HG03103 (cell line): ENCODE measurements at regions not wholly inside any gene's neighbourhood (a gene's known extent, or its start where the extent isn't known, plus 50 kb on each side); places are given as distances from the start of the nearest gene placed in this dataset.

Experiments
- ATAC-seq: cut with Tn5 transposase; IDR thresholded peaks from one replicate; pipeline ENCODE4 v1.9.1; 2021; ENCODE audit warnings: low read depth; ENCODE audit not compliant: unreplicated experiment

DNA sequence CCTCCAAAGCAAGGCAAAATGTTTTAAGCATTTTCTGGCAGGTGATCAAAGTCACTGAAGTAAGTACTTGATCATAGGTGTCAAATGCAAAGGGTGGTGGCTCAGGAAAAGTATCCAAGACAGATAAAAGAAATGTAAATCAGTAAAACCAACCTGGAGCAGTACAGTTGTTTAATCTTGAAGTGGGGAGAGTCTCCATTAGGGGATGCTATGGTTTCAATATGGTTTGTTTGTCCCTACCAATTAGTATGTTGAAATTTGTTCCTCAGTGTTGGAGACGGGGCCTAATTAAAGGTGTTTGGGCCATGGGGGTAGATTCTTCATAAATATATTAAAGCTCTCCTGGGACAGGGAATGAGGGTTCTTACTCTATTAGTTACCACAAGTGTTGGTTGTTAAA is 1781.7 kb upstream of the PRR20A start:
- no peak for ATAC-seq

DNA sequence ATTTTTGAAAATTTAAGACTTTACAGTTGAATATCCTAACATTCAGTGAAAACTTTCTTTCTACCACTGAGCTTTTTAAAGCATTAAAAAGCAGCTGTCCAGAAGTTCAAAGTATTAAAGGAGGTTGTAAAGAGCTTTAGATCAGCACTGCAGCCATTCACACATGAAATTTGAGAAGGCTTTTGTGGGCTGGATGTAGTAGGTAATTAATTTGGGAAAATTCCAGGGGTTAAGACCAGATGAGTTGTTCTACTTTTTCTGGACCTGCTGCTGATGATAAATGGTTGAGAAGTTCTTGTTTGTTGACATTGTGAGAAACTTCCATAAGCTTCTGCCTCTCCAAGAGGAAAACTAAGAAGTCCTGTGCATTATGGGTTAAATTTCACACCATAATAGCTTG is 1779.6 kb upstream of the PRR20A start:
- ATAC-seq, result no peak

DNA sequence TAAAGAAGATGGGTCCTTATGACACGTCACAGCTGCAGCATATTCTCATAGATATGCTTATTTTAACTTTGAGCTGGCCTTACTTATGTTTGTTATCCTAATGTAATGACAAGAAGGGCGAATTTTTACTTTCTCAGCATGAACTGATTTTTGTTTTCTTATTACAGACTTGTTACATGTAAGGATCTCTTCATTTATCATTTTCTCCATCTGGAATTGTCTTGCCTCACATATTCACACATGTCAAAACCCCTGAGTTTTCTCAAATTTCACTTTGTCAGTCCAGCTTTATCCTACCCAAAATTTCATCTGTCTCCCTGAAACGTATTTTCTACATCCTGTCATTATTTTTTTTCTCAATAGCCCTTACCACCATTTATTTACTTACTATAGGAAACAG is 1774.0 kb upstream of the PRR20A start:
- no peak for ATAC-seq

DNA sequence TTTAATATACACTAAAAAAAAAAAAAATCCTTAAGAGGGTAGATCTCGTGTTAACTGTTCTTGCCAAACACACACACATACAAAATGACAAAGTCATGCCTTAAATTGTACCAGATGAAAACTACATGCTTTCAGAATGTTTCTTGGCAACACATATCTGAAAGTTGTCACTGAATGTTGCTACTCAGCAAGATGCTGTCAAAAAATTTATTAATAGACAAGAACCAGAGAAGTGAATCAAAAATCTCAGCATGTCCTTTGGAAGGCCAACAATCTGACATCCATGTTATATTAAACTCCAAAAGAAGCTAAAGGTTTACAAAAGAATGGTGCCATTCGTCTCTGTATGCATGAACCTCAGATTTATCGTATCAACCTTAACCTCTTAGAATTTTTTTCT is 1746.2 kb upstream of the PRR20A start:
- no peak for ATAC-seq

DNA sequence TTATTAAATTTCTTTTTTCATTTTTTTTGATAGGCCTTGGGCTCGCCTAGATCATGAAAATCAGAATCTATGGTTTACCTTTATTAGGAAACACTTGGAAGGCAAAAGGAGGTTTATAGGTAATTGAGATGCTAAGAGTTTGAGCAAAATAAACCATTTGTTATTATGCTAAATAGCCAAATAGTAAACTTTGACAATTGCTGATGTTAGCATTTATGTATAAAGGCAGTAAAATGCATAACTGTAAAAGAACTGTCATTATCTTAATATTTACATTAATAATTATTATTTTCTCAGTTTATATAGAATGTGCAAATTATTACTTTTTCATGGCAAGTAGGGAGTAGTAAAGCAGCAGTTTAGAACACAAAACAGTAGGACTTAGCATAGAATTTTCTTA is 1737.8 kb upstream of the PRR20A start:
- ATAC-seq, result no peak

DNA sequence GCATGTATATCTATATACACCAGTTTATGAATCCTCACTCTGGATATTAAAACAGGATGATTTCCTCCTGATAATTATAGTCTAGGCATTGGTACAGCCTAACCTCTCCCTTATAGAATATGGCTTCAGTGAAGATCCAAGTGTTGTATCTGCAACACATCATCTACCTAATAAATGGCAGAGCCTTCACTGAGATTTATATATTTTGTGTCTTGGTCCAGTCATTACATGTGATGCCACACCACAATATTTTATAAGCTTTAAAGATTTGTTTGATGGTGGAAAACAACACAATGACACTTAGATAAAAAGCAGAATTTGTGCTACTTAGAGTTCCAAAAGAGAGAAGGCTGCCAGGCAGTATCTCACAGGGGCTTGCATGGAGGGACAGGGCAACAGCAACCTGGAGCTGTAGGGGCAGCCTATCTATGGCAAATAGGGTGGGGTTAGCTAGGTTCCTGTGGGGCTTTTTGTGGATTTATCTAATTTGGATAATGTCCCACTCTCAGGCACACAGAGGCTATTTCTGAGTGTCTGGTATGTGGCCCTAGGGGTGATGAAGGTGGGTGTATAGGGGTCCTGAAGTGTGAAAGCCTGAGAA is 1736.7 kb upstream of the PRR20A start:
- no peak for ATAC-seq

DNA sequence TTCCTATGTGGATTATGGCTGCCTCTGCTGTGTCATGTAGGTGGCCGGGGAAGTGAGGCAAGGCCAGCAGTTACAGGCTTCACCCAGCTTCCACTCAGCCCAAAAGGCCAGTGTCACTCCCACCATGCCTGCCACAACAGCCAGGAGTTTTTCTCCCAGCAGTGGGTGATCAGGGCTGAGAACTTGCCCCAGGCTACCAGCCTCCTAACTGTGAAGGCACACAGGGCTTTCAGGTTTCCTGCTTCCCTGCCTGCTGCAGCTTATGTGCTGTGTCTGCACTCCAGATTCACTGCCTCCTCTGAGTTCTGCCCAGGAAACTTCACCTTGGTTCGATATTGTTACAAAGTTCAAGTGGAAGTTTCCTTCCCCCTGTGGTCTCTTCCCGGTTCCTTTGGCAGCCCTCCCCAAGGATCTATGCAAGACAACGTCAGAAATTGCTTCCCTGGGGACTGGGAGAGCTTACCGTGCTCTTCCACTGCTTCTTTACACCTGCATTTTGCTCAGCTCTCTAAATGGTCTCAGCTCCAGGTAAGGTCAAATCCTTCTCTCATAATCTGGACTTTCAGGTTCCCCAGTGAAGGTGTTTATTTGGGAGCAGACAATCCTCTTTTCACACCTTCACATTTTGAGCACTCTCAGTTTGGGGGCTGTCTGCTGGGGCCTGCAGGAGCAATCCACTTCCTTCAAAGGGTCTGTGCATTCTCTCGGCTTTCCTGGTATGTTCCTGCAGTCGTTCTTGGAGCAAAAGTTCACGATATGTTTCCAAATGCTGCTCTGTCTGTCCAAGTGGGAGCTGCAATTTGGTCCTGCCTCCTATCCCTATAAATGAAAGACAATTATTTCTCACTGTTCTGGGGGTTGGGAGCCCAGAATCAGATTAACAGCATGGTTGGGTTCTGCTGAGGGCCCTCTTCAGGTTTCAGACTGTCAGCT is 1730.1 kb upstream of the PRR20A start:
- ATAC-seq, result no peak

DNA sequence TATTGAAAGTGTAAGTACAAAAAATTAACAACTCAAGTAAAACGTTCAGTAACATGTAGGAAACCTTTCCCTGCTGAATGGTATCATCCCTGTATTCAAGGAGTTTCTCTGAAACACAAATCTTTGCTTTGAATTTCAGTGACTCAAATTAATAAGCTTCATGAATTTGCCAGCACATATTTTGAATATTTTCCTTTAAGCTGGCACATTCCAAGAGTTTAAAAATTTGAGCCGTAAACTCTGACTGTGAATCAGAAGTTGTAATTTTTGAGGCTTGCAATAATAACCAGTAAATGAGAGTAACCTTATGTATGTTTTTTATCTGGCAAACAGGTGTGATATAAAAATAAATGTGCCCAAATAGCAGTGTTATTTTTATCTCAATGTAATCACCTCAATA is 1722.6 kb upstream of the PRR20A start:
- no peak for ATAC-seq

DNA sequence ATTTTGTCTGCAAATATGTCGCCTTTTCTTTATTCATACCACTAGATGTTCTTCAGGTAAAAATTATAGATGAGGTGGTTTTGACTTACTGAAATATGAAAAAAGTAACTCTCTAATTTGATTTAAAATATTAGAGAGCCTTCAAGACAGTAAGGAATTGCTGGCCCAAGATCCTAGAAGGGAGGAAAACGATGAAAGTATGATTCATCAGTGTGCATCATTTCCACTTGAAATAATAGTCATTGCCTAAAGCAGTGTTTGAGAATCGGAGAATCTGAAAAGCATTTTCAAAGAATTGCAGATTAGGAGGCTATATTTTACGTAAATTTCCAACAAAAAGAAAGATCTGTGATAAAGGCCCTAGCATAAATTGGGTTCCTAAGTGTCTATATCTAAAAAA is 1707.9 kb upstream of the PRR20A start:
- no peak for ATAC-seq

DNA sequence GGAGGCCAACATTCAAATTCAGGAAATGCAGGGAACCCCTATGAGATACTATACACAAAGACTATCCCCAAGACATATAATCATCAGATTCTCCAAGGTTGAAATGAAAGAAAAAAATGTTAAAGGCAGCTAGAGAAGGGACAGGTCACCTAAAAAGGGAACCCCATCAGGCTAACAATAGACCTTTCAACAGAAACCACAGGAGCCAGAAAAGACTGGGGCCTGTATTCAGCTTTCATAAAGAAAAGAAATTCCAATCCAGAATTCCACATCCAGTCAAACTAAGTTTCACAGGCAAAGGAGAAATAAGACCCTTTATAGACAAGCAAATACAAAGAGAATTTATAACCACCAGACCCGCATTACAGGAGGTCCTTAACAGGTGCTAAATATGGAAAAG is 1703.6 kb upstream of the PRR20A start:
- no peak for ATAC-seq

DNA sequence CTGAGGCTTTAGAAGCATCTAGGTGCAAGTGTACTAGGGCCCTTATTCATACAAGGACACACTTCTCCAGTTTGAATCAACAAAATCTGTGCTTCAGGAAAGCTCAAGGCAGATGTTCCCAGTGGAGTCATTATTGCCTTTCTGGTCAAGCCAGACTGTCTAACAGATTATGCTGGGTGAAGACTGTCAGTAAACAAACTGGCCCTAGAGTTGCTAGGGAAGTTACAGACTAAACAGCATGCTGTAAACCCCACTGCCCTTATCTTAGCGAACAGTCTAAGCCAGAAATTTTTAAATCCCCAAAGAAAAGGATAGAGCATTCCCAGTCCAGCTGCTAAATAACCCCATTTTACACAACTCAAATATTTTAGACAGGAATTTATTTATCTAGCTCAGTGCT is 1701.3 kb upstream of the PRR20A start:
- no peak for ATAC-seq

DNA sequence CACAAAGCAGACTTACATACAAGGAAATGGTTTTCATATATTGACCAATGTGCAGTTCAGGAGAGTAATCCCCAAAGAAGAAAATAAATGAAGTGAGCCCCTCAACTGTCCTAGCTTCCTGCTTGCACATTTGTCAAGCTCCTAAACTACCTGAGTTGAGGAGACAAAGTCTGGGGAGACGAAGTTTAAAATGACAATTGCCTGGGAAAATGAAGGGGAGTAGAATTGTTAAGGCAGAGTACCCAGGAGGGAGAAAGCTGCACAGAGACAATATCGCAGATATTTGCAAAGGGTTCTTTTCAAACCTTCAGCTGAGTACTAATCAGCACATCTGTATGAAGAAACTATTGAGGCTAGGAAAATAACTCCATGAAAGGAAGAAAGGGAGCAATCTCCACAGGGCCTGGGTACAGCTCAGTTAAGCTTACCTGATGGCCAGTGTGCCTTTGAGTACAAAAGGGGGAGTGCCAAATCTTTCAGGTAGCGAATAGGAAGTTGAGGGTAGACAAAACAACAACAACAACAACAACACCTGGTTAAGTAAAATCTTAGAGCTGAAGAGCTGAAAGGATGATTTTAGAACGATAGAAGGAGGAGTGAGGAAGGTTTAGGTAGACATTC is 1700.1 kb upstream of the PRR20A start:
- ATAC-seq, result no peak

DNA sequence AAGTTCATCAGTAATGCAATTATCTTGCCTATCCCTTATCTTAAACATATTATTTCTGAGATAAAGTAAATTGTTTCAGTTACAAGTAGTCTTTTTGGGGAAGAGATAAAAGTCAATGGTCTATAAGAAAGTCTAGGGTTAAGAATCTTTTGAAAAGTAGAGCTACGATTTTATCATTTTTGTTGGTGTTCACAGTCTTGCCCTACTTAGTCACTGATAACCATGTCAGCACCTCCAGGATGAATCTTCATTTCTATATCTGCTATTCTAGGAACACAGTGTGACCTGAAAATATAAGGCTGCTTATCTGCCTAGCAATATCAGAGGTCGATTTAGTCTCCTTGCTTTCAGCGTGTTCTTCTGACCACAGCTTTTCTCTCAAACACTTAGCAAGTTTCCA is 1676.5 kb upstream of the PRR20A start:
- ATAC-seq, result no peak

DNA sequence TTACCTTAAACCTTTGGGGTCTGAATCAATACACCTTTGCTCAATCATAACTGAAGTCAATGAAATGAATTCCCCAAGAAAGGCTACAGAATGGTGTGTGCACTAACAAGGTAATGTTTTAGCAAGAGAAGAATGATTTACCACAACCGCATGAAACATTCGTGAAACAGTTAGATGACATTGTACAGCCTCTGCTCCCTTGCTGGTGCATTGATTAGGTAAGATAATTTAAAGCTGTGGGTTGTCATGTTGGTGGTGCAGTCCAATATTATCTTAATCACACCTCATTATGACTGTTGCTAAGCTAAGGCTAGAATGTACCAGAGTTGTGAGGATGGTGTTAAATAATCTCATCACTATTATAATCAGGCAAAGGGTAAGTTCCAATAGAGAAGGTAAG is 1673.2 kb upstream of the PRR20A start:
- no peak for ATAC-seq

DNA sequence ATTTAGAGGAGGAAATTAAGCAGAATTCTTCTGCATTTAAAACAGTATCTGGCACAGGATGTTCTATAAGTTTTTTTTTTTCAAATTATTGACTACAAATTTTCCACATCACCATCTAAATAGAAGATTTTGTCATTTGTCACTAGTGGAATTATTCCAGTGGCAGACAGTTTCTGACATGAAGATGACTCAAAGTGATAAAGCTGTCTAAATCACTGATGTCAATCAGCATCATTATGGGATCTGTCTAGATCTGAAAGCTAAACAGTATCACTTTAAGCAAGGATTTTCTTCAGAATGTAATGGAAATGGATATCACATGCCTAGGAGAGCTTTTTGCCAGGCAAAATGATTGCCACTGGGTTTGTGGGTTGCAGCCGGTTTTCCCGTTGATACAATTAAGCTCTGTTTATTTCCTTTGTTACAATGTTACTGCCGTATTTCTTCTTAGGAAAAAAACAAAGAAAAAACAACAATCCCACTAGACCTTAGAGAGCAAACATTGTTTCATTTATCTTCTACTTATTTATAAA is 1657.0 kb upstream of the PRR20A start:
- no peak for ATAC-seq

DNA sequence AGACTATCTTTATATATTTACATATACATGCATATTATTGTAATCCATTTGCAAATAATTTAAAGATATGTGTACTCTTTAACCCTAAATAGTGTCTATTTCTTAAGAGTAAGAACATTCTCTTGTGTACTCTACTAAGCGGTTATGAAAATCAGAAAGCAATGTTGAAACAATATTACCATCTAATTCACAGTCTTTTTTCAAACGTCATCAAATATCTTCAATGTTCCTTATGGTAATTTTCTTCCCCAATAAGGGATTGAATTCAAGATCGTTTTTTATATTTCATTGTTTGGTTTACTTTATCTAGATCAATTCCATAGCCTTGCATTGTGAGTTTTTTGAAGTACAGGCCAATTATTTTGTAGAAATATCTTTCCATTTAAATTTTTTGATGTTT is 1647.4 kb upstream of the PRR20A start:
- no peak for ATAC-seq

DNA sequence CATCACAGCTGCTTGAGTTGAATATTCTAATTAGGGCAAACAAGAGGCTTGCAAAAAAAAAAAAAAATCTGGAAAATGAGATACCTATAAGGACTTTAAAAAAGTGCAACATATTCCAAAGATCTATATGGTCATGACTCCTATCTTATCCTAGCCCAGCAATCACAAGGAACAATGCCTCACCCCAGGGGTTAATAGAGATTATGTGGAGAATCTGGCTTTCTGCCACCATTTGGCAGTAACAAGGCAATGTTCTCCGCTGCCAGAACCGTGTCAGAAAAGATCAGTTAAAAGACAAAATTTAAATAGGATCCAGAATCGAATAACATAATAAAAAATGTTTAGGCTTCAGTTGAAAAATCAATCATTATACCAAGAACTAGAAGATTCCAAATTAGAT is 1643.2 kb upstream of the PRR20A start:
- no peak for ATAC-seq

DNA sequence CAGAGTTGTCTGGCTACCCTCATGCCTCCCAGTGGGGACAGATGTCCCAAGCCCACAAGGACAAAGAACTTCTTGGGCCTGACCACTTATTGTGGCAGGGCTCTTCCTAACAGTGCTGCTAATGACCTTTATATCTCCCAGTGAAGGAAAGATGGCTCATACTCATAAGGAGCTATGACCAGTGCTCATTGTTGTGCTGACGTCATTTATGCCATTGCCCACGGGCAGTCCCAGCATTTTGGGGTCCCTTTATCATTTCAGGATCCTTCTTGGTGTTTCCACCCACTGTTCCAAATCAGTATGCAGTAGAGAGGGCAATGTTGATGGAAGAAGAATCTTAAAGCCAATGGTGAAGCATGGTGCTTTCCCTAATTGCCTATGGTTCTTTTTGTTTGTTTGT is 1640.0 kb upstream of the PRR20A start:
- ATAC-seq, result no peak

DNA sequence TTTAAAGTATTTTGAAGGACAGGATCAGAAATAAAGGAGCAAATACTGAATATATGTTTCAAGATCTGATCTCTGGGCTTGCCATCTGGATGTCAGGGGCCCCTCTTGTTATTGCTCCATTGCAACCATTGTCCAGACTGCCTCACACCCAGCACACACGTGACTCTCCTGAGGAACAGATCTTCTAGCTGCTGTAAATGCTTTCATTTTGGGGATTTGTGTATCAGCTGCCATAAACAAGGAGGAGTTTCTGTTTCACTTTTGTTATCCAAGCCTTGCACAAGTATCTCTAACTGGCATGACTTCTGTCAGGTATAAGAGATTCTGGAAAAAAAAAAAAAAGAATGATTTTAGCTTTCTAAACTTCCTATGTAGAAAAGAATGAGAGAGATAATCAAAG is 1624.1 kb upstream of the PRR20A start:
- ATAC-seq, result no peak

DNA sequence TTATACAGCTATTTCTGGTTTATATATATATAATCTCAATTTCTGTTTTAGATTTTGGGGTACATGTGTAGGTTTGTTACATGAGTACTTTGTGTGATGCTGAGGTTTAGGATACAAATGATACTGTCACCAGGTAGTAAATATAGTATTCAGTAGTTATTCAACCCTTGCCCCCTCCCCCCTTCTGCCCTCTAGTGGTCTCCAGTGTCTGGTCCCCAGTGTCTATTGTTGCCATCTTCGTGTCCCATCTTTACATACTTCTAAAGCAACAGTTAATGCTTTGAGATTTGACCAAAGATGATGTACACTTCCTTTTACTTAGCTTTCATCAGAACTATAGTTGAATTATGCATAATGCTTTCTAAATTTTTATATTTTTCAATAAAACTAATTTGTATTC is 1623.4 kb upstream of the PRR20A start:
- ATAC-seq, result no peak

DNA sequence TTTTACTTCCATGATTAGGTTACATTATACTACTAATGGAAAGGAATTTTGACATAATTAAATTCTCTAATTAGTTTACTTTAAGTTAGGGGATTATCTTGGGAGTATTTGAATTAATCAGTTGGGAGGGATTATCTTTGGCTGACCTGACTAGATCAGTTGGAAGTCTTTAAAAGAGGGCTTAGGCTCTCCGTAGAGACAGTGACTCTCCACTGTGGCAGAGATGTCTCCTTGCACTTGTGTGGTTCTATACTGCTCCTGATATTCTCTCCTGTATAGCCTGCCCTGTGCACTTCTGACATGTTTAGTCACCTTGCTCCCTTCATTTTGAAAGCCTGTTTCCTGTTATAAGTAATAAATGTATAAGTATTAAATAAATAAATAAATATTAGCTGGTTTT is 1612.3 kb upstream of the PRR20A start:
- ATAC-seq, result no peak

DNA sequence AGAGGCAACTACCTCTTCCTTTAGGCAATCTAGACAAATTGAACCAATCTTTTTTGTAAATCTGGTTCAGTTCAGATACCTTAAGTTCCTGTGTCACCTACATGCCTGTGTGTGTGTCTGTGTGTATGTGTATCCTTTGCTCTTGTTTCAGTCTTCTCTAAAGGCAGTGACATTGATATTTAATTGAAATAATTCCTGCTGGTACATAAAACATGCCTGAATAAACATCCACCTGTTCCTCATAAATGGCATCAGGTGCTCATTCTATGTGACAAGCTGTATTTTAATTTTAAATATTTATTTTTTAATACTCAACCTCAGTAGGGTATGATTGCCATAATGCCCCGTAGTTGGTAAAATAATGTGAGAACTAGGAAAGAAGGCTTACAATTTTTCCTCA is 1606.4 kb upstream of the PRR20A start:
- no peak for ATAC-seq
